Left lung (tissue), 4 donors: ENCODE measurements at regions not wholly inside any gene's neighbourhood (a gene's known extent, or its start where the extent isn't known, plus 50 kb on each side); places are given as distances from the start of the nearest gene placed in this dataset.

Source experiments
- ATAC-seq: fragments of 200-7000 bp; cut with Tn5 transposase; one replicate; pipeline ENCODE4 v1.9.1; 2020; ENCODE audit warnings: moderate library complexity
- DNase-seq, 4 donors: peaks; one replicate each; pipeline ENCODE4 v3.0.0-alpha.2; 2013 to 2020
- H3K27ac ChIP-seq, 2 donors: fragments of 200-600 bp; sonication (generic) in 1 of 2; one replicate each; pipeline versions ENCODE4 v1.5.0 to v1.8.0; 2020 to 2021
- H3K27me3 ChIP-seq, 2 donors: fragments of 200-600 bp; sonication (generic) in 1 of 2; one replicate each; pipeline versions ENCODE4 v1.5.0 to v1.8.0; 2020 to 2021
- H3K36me3 ChIP-seq, 2 donors: fragments of 200-600 bp; sonication (generic) in 1 of 2; one replicate each; pipeline versions ENCODE4 v1.5.0 to v1.8.0; 2020 to 2021
- H3K4me1 ChIP-seq, 2 donors: fragments of 200-600 bp; one replicate each; pipeline ENCODE4 v1.8.0; 2021
- H3K4me3 ChIP-seq, 2 donors: fragments of 200-600 bp; sonication (generic) in 1 of 2; one replicate each; pipeline versions ENCODE4 v1.5.0 to v1.8.0; 2020 to 2021; ENCODE audit warnings: mild to moderate bottlenecking in 1 of 2
- H3K9me3 ChIP-seq, 2 donors: fragments of 200-600 bp; sonication (generic) in 1 of 2; one replicate each; pipeline versions ENCODE4 v1.5.0 to v1.8.0; 2020 to 2021
- intact Hi-C, 2 donors: fragments of 100-400 bp; cut with DNase I; formaldehyde crosslinking; loops; one replicate each; pipeline versions ENCODE4 v1.11.2 to v1.14.2; 2022
- TF ChIP-seq, protein P1 (sequence below), 2 donors: fragments of 200-600 bp; sonication (generic) in 1 of 2; IDR thresholded peaks; one replicate each; pipeline versions ENCODE4 v1.5.0 to v1.8.0; 2021; ENCODE audit warnings: antibody characterized with exemption in 2 of 2
- donor health status: DM: no; HTN: yes; CAD: no.
- donor health status: DM: no; HTN: no; CAD: no.

DNA sequence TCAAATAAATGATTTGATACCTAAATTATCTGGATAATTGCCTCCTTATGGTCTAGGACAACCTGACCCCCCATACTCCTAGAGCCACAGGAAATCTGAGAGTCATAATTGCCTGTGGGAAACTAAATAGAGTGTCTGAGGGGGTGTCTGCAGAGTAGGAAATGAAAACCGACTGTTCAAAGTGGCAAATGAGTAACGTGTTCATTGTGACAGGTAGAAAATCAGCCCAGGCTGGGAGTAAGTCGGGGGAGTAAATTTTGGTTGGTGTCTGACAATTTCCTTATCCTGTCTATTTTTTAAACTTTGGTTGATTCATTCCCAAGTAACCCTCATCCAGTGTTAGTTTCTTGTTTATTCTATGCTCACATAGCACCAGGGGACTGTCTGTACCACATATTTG lies 51.6 kb upstream of the HOXC13 start:
- no peak for DNase-seq
- intact Hi-C loops = no loop called here
- no peaks in the 10 kb centered on the region for H3K4me1 ChIP-seq
- ATAC-seq = no peak
- H3K27me3 ChIP-seq = peaks cover 4 to 42% of the 10 kb centered on the region in 2 donors
- no peak overlapping the region for H3K27ac ChIP-seq
- no peaks in the 10 kb centered on the region for H3K9me3 ChIP-seq
- H3K4me3 ChIP-seq = no peak overlapping the region
- no peaks in the 10 kb centered on the region for H3K36me3 ChIP-seq
- TF ChIP-seq, protein P1, sequence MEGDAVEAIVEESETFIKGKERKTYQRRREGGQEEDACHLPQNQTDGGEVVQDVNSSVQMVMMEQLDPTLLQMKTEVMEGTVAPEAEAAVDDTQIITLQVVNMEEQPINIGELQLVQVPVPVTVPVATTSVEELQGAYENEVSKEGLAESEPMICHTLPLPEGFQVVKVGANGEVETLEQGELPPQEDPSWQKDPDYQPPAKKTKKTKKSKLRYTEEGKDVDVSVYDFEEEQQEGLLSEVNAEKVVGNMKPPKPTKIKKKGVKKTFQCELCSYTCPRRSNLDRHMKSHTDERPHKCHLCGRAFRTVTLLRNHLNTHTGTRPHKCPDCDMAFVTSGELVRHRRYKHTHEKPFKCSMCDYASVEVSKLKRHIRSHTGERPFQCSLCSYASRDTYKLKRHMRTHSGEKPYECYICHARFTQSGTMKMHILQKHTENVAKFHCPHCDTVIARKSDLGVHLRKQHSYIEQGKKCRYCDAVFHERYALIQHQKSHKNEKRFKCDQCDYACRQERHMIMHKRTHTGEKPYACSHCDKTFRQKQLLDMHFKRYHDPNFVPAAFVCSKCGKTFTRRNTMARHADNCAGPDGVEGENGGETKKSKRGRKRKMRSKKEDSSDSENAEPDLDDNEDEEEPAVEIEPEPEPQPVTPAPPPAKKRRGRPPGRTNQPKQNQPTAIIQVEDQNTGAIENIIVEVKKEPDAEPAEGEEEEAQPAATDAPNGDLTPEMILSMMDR (IDR thresholded peaks at IDR 0.05) = no peak

DNA sequence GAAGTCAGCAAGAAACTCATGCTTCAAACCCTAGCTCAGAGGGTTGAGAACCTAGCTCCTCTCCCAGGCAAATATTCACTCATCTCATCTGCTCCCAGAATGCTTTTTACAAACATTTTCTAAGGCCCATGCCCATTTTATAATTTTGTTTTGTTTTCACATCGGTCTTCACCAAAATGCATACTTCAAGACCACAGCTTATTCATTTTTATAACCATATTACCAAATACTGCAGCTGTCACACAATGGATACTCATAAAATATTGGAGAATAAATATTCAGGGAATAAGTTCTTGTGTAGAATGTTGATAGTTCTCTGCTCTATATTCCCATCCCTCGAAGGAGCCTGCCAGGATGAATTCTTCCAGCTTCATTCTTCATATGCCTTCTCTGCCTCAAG lies 50.8 kb upstream of the HOXC13 start:
- Histone ChIP-seq H3K4me3 (no peak overlapping the region), H3K27me3 (peaks cover 9 to 42% of the 10 kb centered on the region in 2 donors), H3K36me3 (no peaks in the 10 kb centered on the region), H3K9me3 (no peaks in the 10 kb centered on the region), H3K27ac (no peak overlapping the region), H3K4me1 (no peaks in the 10 kb centered on the region)
- TF ChIP-seq, protein P1 (IDR thresholded peaks at IDR 0.05) = no peak
- DNase-seq (no peak), ATAC-seq (no peak)
- intact Hi-C loops = no loop called here
